ENCODE measurements at regions not wholly inside any gene's neighbourhood (a gene's known extent, or its start where the extent isn't known, plus 50 kb on each side); places are given as distances from the start of the nearest gene placed in this dataset.

DNA sequence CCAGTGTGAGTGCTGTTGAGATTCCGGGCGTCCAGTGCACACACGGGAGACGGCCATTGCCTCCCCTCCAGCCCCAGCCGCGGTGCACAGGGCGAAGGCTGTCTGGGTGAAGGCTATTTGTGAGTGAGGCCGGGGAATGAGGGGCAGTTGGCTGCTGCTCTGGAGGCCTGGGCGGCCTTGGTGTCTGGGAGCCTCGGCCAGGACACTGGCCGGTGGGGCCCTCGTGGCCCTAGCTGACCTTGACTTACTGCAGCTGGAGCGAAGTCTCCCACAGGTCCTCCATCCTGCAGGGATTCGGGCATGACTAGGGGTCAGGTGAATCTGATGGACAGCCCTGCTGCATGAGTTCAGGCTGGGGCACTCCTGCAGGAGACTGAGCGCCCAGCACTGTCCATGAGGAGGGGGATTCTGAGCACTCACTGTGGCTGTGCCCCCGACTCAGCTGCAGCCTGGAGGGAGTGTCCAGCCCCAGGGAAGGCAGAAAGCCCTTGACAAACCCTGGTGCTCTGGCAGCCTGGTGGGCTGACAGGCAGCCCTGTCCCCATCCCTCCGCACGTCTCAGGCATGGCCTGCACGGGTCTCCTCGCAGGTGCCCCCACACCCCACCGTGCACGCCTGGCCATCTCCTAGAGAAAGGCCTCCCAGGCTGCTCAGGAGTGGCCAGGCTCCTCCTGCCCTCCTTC is 52.7 kb upstream of the FAM20C start:
- no peak for DNase-seq

GRCh38 chr7:140996-141395 is 51.4 kb upstream of the FAM20C start:
- DNase-seq = no peak

DNA sequence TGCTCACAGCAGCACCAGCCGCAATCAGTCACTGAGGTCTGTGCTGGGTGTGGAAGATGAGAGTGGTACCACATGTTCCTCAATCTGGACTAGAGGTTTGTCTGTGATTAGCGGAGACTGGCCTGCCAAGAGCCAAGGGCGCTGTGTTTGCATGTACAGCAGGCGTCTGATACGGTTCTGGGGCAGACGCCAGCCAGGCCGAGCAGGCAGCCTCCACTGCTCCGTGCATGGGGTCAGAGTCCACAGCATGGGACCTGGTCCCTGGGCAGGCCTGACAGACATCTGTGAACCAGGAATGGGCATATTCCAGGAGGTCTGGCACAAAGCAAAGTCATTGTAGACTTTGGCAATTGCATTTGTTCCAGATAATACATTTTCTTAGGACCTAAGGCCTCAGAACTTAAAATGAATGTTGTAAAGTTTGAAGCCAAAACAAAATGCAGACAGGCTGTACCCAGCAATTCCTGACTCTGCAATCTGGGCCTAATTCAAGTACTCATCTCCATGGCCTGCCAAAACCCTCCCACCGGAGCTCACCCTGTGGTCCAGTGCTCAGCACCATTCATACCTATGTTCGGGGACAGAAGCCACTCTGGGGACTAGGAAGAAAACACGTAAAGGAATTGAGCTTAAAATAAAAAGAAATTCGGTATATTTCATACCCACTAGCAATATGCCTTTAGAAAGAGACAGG is 50.0 kb upstream of the FAM20C start:
- peak; percentile 62 for DNase-seq
